Natural killer cell (primary cell): ENCODE measurements at regions not wholly inside any gene's neighbourhood (a gene's known extent, or its start where the extent isn't known, plus 50 kb on each side); places are given as distances from the start of the nearest gene placed in this dataset.
A peak's percentile ranks its signal among the peaks of the same experiment; 100 is the strongest.

Experiments
- ATAC-seq, 3 donors: fragments of 150-1000 bp in 2 of 3; fragments of 200-7000 bp in 1 of 3; cut with Tn5 transposase; 1 replicate in 1 of 3; 2 replicates in 2 of 3; pipeline ENCODE4 v1.10.0; 2021; ENCODE audit warnings: mild to moderate bottlenecking in 2 of 3, moderate library complexity in 2 of 3
- DNase-seq, 2 donors: peaks; one replicate each; pipeline versions ENCODE4 v3.0.0 to v3.0.0-alpha.2; 2013 to 2021; ENCODE audit warnings: mixed read lengths in 1 of 2
- H3K27ac ChIP-seq: one replicate; pipeline ENCODE4 v1.5.1; 2013; ENCODE audit warnings: mild to moderate bottlenecking, low read length
- H3K27me3 ChIP-seq: one replicate; pipeline ENCODE4 v1.6.1; 2013; ENCODE audit warnings: low read length; ENCODE audit not compliant: control insufficient read depth, insufficient read depth
- H3K36me3 ChIP-seq: one replicate; pipeline ENCODE4 v1.6.1; 2013; ENCODE audit warnings: low read length; ENCODE audit not compliant: control insufficient read depth, insufficient read depth
- H3K4me1 ChIP-seq: one replicate; pipeline ENCODE4 v1.6.1; 2013; ENCODE audit warnings: low read length; ENCODE audit not compliant: control insufficient read depth, insufficient read depth
- H3K4me3 ChIP-seq: one replicate; pipeline ENCODE4 v1.5.1; 2013; ENCODE audit warnings: low read length
- H3K9me3 ChIP-seq: one replicate; pipeline ENCODE4 v1.6.1; 2013; ENCODE audit warnings: low read length; ENCODE audit not compliant: control insufficient read depth, insufficient read depth
- H3K27ac Mint-ChIP-seq, 2 donors: one replicate each; pipeline ENCODE4 v1.8.0; 2022; ENCODE audit warnings: mild to moderate bottlenecking in 2 of 2, mixed read lengths in 2 of 2, moderate library complexity in 1 of 2
- H3K27me3 Mint-ChIP-seq, 2 donors: one replicate each; pipeline ENCODE4 v1.8.0; 2022; ENCODE audit warnings: low read depth in 2 of 2, mixed read lengths in 2 of 2
- H3K36me3 Mint-ChIP-seq: one replicate; pipeline ENCODE4 v1.8.0; 2022; ENCODE audit warnings: mixed read lengths
- H3K4me1 Mint-ChIP-seq, 2 donors: one replicate each; pipeline ENCODE4 v1.8.0; 2022; ENCODE audit warnings: mixed read lengths in 2 of 2
- H3K4me3 Mint-ChIP-seq: one replicate; pipeline ENCODE4 v1.8.0; 2022; ENCODE audit warnings: mild to moderate bottlenecking, moderate library complexity, mixed read lengths
- H3K9me3 Mint-ChIP-seq, 2 donors: one replicate each; pipeline ENCODE4 v1.8.0; 2022; ENCODE audit warnings: mixed read lengths in 2 of 2
- WGBS: methylation state at CpG from one replicate; pipeline ENCODE4 v1.1.7; 2013; ENCODE audit warnings: missing lambda C conversion rate; ENCODE audit not compliant: insufficient coverage; 5-methylcytosine and 5-hydroxymethylcytosine counted together
- intact Hi-C: fragments of 100-400 bp; cut with micrococcal nuclease; formaldehyde crosslinking; loops from one replicate; pipeline ENCODE4 v1.14.2; 2022
- TF ChIP-seq, protein P1 (sequence below): fragments of 200-600 bp; IDR thresholded peaks from one replicate; pipeline ENCODE4 v1.8.0; 2022; ENCODE audit warnings: antibody characterized with exemption

GRCh38 chr9:81116340-81117137 is 572.8 kb downstream of the TLE1 start:
- intact Hi-C loops: no loop called here
- Mint-ChIP-seq H3K4me1 (peaks cover 11% of the 10 kb centered on the region in 2 donors), H3K9me3 (peaks cover 0 to 4% of the 10 kb centered on the region in 2 donors), H3K27ac (no peak overlapping the region), H3K27me3 (no peaks in the 10 kb centered on the region), H3K4me3 (no peak overlapping the region), H3K36me3 (no peaks in the 10 kb centered on the region)
- no peaks in the 10 kb centered on the region for H3K9me3 ChIP-seq
- DNase-seq: no peak
- H3K36me3 ChIP-seq: no peaks in the 10 kb centered on the region
- no peak overlapping the region for H3K27ac ChIP-seq
- peaks cover 4% of the 10 kb centered on the region for H3K4me1 ChIP-seq
- ATAC-seq: no peak
- H3K4me3 ChIP-seq: no peak overlapping the region
- 78% methylated on average over 7 of the region's 7 CpGs for WGBS
- H3K27me3 ChIP-seq: no peaks in the 10 kb centered on the region
- TF ChIP-seq, protein P1, sequence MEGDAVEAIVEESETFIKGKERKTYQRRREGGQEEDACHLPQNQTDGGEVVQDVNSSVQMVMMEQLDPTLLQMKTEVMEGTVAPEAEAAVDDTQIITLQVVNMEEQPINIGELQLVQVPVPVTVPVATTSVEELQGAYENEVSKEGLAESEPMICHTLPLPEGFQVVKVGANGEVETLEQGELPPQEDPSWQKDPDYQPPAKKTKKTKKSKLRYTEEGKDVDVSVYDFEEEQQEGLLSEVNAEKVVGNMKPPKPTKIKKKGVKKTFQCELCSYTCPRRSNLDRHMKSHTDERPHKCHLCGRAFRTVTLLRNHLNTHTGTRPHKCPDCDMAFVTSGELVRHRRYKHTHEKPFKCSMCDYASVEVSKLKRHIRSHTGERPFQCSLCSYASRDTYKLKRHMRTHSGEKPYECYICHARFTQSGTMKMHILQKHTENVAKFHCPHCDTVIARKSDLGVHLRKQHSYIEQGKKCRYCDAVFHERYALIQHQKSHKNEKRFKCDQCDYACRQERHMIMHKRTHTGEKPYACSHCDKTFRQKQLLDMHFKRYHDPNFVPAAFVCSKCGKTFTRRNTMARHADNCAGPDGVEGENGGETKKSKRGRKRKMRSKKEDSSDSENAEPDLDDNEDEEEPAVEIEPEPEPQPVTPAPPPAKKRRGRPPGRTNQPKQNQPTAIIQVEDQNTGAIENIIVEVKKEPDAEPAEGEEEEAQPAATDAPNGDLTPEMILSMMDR: no peak

DNA sequence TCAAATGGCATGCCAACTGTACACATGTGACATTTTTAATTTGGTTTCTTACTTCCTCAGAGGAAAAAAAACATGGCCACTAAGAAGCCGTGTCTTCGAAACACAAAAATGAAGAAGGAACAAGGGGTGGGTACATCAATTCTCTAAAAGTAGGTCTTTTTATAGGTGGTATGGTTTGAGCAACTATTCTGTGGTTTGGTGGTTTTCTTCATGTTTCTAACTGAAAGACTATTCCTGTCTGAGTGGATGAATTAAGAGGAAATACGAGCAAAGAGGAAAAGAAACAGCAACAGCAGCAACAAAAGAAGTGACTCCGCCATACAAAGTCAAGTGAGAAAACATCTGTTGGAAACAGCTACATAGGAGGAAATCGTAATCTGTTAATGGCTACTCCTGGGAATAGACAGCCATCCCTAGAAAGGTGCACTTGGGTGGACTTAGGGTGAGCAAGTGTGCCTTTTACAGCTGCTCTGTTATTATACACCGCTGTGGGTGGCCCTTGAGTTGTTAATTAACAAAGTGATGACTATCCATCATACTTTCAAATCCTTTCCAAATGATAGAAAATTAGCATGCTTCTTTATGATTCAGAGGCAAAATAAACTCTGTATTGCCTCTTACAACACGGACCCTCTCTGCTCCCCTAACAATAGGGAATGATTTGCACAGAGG is 575.8 kb downstream of the TLE1 start:
- no peak for ATAC-seq
- H3K27ac ChIP-seq: no peak overlapping the region

GRCh38 chr9:81112627-81113452 is 576.5 kb downstream of the TLE1 start:
- no peaks in the 10 kb centered on the region for H3K27me3 Mint-ChIP-seq
- Histone ChIP-seq H3K4me3 (no peak overlapping the region), H3K27me3 (no peaks in the 10 kb centered on the region), H3K36me3 (no peaks in the 10 kb centered on the region), H3K27ac (no peak overlapping the region), H3K4me1 (peaks cover 4% of the 10 kb centered on the region), H3K9me3 (no peaks in the 10 kb centered on the region)
- peaks cover 0 to 3% of the 10 kb centered on the region in 2 donors for H3K9me3 Mint-ChIP-seq
- TF ChIP-seq, protein P1: no peak
- H3K27ac Mint-ChIP-seq: peak overlapping the region in 1 of 2 donors; percentile 8
- H3K4me1 Mint-ChIP-seq: peaks cover 11% of the 10 kb centered on the region in 2 donors
- H3K4me3 Mint-ChIP-seq: no peak overlapping the region
- WGBS: 16% methylated on average over 4 of the region's 7 CpGs
- ATAC-seq (no peak), DNase-seq (no peak)
- intact Hi-C loops: no loop called here
- H3K36me3 Mint-ChIP-seq: no peaks in the 10 kb centered on the region

More for the DNA sequence above, 575.8 kb downstream of the TLE1 start:
- H3K9me3 Mint-ChIP-seq: peaks cover 0 to 4% of the 10 kb centered on the region in 2 donors
- peak in 1 of 2 donors; percentile 5 for DNase-seq
- intact Hi-C loops: no loop called here
- H3K4me1 ChIP-seq: peaks cover 4% of the 10 kb centered on the region
- no peaks in the 10 kb centered on the region for H3K27me3 ChIP-seq
- H3K36me3 ChIP-seq: no peaks in the 10 kb centered on the region
- peaks cover 11% of the 10 kb centered on the region in 2 donors for H3K4me1 Mint-ChIP-seq
- no peak overlapping the region for H3K4me3 ChIP-seq
- no peak overlapping the region for H3K4me3 Mint-ChIP-seq
- H3K27ac Mint-ChIP-seq: peak overlapping the region in 1 of 2 donors; percentile 8
- H3K27me3 Mint-ChIP-seq: no peaks in the 10 kb centered on the region
- H3K36me3 Mint-ChIP-seq: no peaks in the 10 kb centered on the region
- 7% methylated on average over 6 of the region's 7 CpGs for WGBS
- TF ChIP-seq, protein P1: no peak
- no peaks in the 10 kb centered on the region for H3K9me3 ChIP-seq
